ENCODE measurements at regions not wholly inside any gene's neighbourhood (a gene's known extent, or its start where the extent isn't known, plus 50 kb on each side); places are given as distances from the start of the nearest gene placed in this dataset.
A peak's percentile ranks its signal among the peaks of the same experiment; 100 is the strongest.
"Not testable (repeated sequence)": the region's sequence is repeated elsewhere in the genome, so short reads cannot be mapped to it uniquely, and the experiment has no call there.

DNA sequence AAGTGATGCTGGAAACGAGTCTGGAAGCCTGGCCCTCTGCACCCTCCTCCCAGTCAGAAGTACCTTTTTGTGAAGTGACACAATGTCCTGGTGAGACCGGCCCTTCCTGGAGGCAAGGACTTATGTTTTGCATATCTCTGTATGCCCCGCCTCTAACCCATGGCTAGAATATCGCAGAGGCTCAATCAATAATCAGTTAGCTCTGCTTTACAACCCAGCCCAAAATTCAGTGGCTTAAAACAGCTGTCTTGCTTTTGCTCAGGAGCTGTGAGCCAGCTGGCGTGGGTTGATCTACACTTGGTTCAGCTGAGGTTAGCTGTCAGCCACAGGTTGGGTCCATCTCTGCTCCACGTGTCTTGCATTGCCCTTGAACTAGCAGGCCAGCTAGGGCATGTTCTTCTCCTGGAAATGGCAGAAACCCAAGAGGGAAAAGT, 98.8 kb upstream of the METTL14 start:
- in situ Hi-C loops (cut with HindIII; ENCODE audit: low sequenced_read_pairs), result no loop called here

DNA sequence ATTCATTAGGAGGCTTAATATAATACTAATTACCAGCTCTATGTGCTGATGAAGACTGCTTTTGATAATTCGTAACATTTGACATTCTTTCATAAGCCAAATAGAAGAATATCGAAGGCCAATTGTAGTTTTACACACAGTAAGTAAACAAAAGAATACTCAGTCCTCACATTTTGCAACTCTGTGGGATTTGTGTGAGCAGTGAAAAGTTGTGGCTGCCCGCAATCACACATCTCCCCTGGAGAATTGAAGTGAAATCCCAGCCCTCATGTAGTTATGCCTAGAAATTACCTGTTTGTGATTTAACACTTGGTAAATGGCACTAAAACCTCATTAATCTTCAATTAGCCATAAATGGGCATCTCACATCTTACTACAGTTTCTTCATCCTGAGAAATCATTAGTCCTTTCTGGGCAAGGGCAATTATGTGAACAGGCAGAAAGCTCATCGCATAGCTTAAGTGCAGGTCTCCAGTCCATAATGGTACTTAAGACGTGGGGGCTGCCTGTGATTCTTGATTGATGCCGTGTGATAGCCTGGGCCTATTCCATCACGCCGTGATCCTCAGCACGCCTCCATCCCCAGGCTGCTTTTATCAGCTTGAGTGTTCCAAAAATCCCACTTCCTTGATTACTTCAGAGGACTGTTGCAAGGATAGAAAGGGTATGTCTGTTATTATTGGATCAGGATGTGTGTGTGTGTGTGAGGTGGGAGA, 97.9 kb upstream of the METTL14 start:
- DNase-seq (ENCODE audit: low read depth), result no peak
- TF ChIP-seq, protein P1, sequence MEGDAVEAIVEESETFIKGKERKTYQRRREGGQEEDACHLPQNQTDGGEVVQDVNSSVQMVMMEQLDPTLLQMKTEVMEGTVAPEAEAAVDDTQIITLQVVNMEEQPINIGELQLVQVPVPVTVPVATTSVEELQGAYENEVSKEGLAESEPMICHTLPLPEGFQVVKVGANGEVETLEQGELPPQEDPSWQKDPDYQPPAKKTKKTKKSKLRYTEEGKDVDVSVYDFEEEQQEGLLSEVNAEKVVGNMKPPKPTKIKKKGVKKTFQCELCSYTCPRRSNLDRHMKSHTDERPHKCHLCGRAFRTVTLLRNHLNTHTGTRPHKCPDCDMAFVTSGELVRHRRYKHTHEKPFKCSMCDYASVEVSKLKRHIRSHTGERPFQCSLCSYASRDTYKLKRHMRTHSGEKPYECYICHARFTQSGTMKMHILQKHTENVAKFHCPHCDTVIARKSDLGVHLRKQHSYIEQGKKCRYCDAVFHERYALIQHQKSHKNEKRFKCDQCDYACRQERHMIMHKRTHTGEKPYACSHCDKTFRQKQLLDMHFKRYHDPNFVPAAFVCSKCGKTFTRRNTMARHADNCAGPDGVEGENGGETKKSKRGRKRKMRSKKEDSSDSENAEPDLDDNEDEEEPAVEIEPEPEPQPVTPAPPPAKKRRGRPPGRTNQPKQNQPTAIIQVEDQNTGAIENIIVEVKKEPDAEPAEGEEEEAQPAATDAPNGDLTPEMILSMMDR (IDR thresholded peaks at IDR 0.05; ENCODE audit: low read depth, low read length, missing control alignments), result no peak
- in situ Hi-C loops (cut with HindIII; ENCODE audit: low sequenced_read_pairs), result no loop called here
- H3K4me3 ChIP-seq (ENCODE audit: low read depth, low read length), result no peak overlapping the region

More for the DNA sequence above, 98.8 kb upstream of the METTL14 start:
- no peak for DNase-seq (ENCODE audit: low read depth)
- H3K4me3 ChIP-seq (ENCODE audit: low read depth, low read length), result no peak overlapping the region
- TF ChIP-seq, protein P1 (IDR thresholded peaks at IDR 0.05; ENCODE audit: low read depth, low read length, missing control alignments), result no peak

DNA sequence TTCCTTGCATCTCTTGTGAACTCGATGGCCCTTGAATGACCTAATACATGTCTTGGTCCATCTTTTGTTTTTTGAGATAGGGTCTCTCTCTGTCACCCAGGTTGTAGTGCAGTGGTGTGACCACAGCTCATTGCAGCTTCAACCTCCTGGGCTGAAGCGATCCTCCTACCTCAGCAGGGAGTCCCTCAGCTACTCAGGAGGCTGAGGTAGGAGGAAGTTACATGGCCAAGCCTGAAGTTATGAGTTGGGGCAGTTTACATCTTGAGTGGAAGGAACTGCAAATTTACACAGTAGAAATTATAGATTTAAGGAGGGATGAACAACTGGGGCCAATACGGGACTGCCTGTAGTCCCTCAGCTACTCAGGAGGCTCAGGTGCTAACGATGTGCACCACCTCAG, 97.2 kb upstream of the METTL14 start:
- in situ Hi-C loops (cut with HindIII; ENCODE audit: low sequenced_read_pairs), result no loop called here
- TF ChIP-seq, protein P1 (IDR thresholded peaks at IDR 0.05; ENCODE audit: low read depth, low read length, missing control alignments), result no peak
- no peak overlapping the region for H3K4me3 ChIP-seq (ENCODE audit: low read depth, low read length)
- DNase-seq (ENCODE audit: low read depth), result no peak

DNA sequence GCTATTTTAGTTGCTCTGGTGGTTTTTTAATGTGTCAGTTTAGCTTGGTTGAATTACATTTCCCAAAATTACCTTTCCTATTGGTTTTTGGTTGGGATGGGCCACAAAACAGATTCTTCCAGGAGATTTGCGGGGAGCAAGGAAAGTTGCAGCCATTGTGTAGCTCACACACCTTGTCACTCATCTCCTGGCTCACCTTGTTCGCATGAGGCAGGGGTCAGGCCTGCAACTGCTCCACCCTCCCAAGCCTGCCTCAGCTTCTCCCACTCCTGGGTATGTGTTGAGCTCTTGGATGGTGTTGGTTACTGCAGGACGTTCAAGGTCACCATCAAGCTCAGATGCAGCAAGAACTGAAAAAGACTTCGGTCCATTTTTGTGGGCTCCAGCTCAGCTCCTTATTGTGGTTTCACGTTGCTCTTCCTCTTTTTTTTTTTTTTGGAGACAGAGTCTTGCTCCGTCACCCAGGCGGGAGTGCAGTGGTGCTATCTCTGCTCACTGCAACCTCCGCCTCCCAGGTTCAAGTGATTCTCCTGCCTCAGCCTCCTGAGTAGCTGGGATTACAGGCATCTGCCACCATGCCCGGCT, 95.6 kb upstream of the METTL14 start:
- no peak for DNase-seq (ENCODE audit: low read depth)
- no peak overlapping the region for H3K4me3 ChIP-seq (ENCODE audit: low read depth, low read length)
- TF ChIP-seq, protein P1 (IDR thresholded peaks at IDR 0.05; ENCODE audit: low read depth, low read length, missing control alignments), result no peak
- in situ Hi-C loops (cut with HindIII; ENCODE audit: low sequenced_read_pairs), result no loop called here

DNA sequence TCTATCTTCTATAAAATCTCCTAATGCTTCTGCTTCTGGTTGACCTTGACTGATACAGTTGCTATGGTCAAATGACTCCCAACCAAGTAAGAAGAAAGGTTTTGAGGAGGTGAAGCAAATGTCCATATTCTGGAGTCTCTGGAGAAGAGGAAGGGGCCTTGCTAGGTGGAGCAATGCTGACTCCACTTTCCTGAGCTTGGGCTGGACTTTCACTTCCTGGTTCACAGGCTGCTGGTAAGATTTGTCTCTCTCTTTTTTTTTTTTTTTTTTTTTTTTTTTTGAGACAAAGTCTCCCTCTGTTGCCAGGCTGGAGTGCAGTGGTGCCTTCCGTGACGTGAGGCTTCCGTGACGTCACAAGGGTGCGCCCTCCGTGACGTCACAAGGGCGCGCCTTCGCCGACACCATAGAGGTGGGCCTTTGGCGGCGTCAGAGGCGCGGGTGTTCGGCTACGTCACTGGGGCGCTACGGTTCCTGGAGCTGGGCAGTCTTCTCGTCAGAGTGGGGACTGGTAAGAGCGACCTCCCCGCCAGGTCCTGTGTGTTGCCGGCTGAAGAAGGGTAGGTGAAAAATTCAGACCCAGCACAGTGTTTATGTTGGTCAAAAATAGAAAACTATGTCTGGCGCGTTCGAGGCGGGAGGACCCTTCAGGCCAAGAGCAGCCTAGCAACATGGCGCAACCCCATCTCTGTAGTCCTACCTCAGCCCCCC, 93.7 kb upstream of the METTL14 start:
- in situ Hi-C loops (cut with HindIII; ENCODE audit: low sequenced_read_pairs), result not testable (repeated sequence)
- peak; percentile 83 for DNase-seq (ENCODE audit: low read depth)
- H3K4me3 ChIP-seq (ENCODE audit: low read depth, low read length), result peak overlapping the region; percentile 51

DNA sequence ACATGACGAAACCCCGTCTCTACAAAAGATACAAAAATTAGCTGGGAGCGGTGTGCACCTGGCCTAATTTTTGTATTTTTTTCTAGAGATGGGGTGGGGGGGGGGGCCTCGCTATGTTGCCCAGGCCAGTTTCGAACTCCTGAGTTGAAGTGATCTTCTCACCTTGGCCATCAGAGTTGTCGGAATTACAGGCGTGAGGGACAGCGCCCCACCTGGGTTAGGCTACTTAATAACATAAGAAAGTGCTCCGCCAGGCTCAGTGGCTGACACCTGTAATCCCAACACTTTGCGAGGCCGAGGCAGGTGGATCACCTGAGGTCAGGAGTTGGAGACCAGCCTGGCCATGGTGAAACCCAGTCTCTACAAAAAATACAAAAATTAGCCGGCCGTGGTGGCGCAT, 92.9 kb upstream of the METTL14 start:
- in situ Hi-C loops (cut with HindIII; ENCODE audit: low sequenced_read_pairs); DNase-seq (ENCODE audit: low read depth): not testable (repeated sequence)
- H3K4me3 ChIP-seq (ENCODE audit: low read depth, low read length), result peak overlapping the region; percentile 51

DNA sequence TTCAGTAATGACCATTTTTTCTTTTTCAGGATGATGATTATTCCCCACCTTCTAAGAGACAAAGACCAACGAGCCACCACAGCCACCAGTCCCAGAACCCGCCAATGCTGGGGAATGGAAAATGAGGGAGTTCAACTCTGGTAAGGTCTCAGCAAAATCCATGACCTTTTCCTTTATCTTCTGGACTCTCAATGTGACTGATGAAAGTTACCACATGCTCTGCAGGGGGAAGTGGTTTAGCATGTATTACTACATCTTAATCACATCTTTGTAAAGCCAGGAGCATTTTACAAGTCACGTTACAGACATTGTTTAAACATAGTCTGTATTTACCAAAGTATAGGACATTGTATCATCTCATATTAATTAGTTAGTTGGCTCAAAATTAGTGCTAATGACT, 89.3 kb upstream of the METTL14 start:
- H3K4me3 ChIP-seq (ENCODE audit: low read depth, low read length); DNase-seq (ENCODE audit: low read depth); in situ Hi-C loops (cut with HindIII; ENCODE audit: low sequenced_read_pairs): not testable (repeated sequence)

DNA sequence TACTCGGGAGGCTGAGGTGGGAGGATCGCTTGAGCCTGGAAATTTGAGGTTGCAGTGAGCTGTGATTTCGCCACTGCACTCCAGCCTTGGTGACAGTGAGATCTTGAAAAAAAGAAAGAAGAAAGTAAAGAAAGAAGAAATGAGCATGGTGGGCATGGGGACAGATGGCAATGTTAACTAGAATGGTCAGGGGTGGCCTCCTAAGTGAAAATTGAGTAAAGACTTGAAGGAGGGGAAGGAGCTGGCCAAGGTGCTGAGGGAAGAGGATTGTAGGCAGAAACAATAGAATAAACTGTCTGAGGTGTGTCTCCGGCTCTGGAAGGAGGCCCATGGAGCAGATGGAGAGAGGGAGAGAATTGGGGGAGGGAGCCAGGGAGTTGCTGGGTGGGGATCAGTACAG, 60.1 kb upstream of the METTL14 start:
- DNase-seq (ENCODE audit: low read depth); H3K4me3 ChIP-seq (ENCODE audit: low read depth, low read length); in situ Hi-C loops (cut with HindIII; ENCODE audit: low sequenced_read_pairs): not testable (repeated sequence)

DNA sequence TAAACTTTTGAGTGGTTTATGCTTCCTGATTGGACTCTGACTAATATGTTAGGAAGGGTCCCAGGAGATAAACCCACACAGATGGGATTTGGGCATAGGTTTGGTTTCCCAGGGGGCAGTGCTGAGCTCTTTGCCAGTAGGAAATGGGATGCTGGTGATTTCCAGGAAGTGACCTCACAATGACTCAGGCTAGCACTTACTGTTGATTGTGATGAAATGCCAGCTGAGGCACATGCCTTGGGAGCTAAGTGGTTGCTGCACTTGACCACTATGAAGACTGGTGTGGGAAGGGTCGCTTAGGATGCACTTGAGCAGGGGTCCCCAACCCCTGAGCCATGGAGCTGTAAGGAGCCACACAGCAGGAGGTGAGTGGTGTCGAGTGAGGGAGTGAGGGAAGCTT, 55.5 kb upstream of the METTL14 start:
- H3K4me3 ChIP-seq (ENCODE audit: low read depth, low read length); DNase-seq (ENCODE audit: low read depth); in situ Hi-C loops (cut with HindIII; ENCODE audit: low sequenced_read_pairs): not testable (repeated sequence)

DNA sequence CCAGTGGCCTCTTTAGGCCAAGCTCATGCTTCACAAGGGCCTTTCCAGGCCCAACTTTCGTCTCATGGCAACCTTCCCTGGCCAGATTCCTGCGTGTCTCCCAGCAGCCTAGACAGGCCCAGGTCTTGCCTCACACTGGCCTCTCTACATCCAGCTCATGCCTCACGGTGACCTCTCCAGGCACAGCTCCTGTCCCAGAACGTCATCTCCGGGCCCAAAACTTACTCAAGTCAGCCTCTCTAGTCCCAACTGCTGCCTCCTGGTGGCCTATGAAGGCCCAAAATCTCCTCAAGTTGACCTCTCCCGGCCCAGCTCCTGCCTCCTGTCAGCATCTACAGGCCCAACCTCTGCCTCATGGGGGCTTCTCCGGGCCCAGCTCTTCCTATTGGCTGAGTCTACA, 54.3 kb upstream of the METTL14 start:
- H3K4me3 ChIP-seq (ENCODE audit: low read depth, low read length); in situ Hi-C loops (cut with HindIII; ENCODE audit: low sequenced_read_pairs); DNase-seq (ENCODE audit: low read depth): not testable (repeated sequence)

DNA sequence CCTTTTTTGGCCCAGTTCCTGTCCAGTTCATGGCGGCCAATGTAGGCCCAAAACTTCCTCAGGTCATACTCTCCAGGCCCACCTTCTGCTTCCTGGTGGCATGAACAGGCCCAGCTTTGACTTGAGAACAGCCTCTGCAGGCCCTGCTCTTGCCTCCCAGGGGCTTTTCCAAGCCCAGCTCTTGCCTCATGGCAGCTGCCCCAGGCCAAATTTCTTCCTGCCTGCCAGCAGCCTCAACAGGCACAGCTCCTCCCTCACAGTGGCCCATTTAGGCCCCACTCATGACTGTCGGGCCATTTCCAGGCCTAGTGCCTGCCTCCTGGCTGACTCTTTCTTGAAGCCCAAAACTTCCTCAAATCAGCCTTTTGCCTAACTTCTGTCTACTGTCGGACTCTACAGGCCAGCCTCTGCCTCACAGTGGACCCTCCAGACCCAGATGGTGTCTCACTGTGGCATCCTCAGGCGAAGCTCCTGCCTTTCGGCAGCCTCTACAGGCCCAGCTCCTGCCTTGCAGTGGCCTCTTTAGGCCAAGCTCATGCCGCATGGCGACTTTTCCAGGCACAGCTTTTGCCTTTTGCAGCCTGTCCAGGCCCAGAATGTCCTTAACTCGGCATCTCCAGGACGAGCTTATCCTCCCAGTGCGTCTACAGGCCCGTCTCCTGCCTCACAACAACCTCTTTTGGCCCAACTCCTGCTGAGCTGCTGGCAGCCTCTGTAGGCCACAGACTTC, 53.7 kb upstream of the METTL14 start:
- H3K4me3 ChIP-seq (ENCODE audit: low read depth, low read length); DNase-seq (ENCODE audit: low read depth); in situ Hi-C loops (cut with HindIII; ENCODE audit: low sequenced_read_pairs): not testable (repeated sequence)

DNA sequence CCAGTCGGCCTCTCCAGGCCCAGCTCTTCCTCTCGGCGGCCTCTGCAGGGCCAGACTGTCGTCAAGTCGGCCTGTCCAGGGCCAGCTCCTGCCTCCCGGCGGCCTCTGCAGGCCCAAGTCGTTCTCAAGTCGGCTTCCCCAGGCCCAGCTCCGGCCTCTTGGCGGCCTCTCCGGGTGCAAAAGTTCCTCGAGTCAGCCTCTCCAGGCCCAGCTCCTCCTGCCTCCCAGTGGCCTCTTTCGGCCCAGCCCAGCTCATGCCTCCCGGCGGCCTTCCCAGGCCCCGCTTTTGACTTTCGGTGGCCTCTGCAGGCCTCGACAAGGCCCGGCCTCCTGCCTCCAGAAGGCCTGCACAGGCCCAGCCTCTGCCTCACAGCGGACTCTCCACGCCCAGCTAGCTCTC, 51.7 kb upstream of the METTL14 start:
- DNase-seq (ENCODE audit: low read depth); in situ Hi-C loops (cut with HindIII; ENCODE audit: low sequenced_read_pairs); H3K4me3 ChIP-seq (ENCODE audit: low read depth, low read length): not testable (repeated sequence)
